Stomach (tissue), 8 donors: ENCODE measurements at regions not wholly inside any gene's neighbourhood (a gene's known extent, or its start where the extent isn't known, plus 50 kb on each side); places are given as distances from the start of the nearest gene placed in this dataset.
A peak's percentile ranks its signal among the peaks of the same experiment; 100 is the strongest.

ENCODE experiments used
- DNase-seq, 2 donors: peaks; one replicate each; pipeline versions ENCODE4 v3.0.0 to v3.0.0-alpha.2; 2013 to 2019
- H3K27ac ChIP-seq, 5 donors: fragments of 200-600 bp in 4 of 5; sonication (generic) in 4 of 5; one replicate each; pipeline ENCODE4 v1.5.1; 2013 to 2019; ENCODE audit warnings: mild to moderate bottlenecking in 1 of 5, moderate library complexity in 1 of 5
- H3K27me3 ChIP-seq, 3 donors: fragments of 200-600 bp; sonication (generic); one replicate each; pipeline ENCODE4 v1.5.1; 2017 to 2019; ENCODE audit warnings: mixed run types in 1 of 3
- H3K36me3 ChIP-seq, 4 donors: fragments of 200-600 bp; sonication (generic); 1 replicate in 3 of 4; 2 replicates in 1 of 4; pipeline ENCODE4 v1.5.1; 2016 to 2019
- H3K4me1 ChIP-seq, 4 donors: fragments of 200-600 bp; sonication (generic); one replicate each; pipeline ENCODE4 v1.5.1; 2016 to 2019
- H3K4me3 ChIP-seq, 4 donors: fragments of 200-600 bp; sonication (generic) in 3 of 4; one replicate each; pipeline ENCODE4 v1.5.1; 2016 to 2019; ENCODE audit warnings: mild to moderate bottlenecking in 1 of 4
- H3K9me3 ChIP-seq, 4 donors: fragments of 200-600 bp; sonication (generic); one replicate each; pipeline ENCODE4 v1.5.1; 2016 to 2019
- CTCF ChIP-seq, 7 experiments: fragments of 450-650 bp in 4 of 7; fragments of 200-600 bp in 3 of 7; sonication (generic) in 3 of 7; IDR thresholded peaks; one replicate each; pipeline ENCODE4 v1.5.1; 2016 to 2019; ENCODE audit warnings: antibody characterized with exemption in 7 of 7, control low read depth in 2 of 7, mild to moderate bottlenecking in 1 of 7
- EP300 ChIP-seq: sonication (generic); formaldehyde crosslinking; IDR thresholded peaks from one replicate; pipeline ENCODE4 v1.6.1; 2017; ENCODE audit warnings: antibody characterized with exemption
- POLR2A ChIP-seq, 4 donors: fragments of 450-650 bp; IDR thresholded peaks; one replicate each; pipeline ENCODE4 v1.6.1; 2016; ENCODE audit warnings: antibody characterized with exemption in 4 of 4, control low read depth in 2 of 4, mild to moderate bottlenecking in 1 of 4, moderate library complexity in 1 of 4
- POLR2AphosphoS5 ChIP-seq, 3 donors: sonication (generic); formaldehyde crosslinking; IDR thresholded peaks; one replicate each; pipeline ENCODE4 v1.6.1; 2016; ENCODE audit warnings: antibody characterized with exemption in 3 of 3
- WGBS, 5 donors: extraction: QIAGEN DNeasy Blood & Tissue Kit in 3 of 5; methylation state at CpG; one replicate each; pipeline versions ENCODE4 v1.1.5 to v1.1.7; 2013 to 2018; 5-methylcytosine and 5-hydroxymethylcytosine counted together
- intact Hi-C: fragments of 100-400 bp; cut with DNase I; formaldehyde crosslinking; loops from one replicate; pipeline ENCODE4 v1.15.1; 2023; ENCODE audit warnings: low total_unique reads
- donor health status: healthy with polysubstance abuse.
- donor health status: Bipolar disorder and iron deficiency.
- donor health status: healthy.

GRCh38 chr1:193931356-193931755 lies 744.9 kb upstream of the B3GALT2 start:
- no peak overlapping the region for H3K27ac ChIP-seq
- no peaks in the 10 kb centered on the region for H3K36me3 ChIP-seq
- 91 to 95% (median 95%) methylated on average over 8 of the region's 8 CpGs for WGBS, 5 donors
- no peak overlapping the region for H3K4me3 ChIP-seq
- H3K4me1 ChIP-seq, result no peaks in the 10 kb centered on the region
- H3K9me3 ChIP-seq, result peaks cover 8 to 14% (median 11%) of the 10 kb centered on the region in 4 donors
- no peak for DNase-seq
- no peak for TF ChIP-seq EP300
- no peak for TF ChIP-seq POLR2A (IDR thresholded peaks at IDR 0.05)
- TF ChIP-seq CTCF (IDR thresholded peaks at IDR 0.05), result no peak
- no peak for TF ChIP-seq POLR2AphosphoS5 (IDR thresholded peaks at IDR 0.05)
- intact Hi-C loops, result no loop called here
- H3K27me3 ChIP-seq, result no peaks in the 10 kb centered on the region

- H3K27ac ChIP-seq, result no peak overlapping the region
- H3K4me1 ChIP-seq, result no peaks in the 10 kb centered on the region
- 64 to 83% (median 79%) methylated on average over 4 of the region's 4 CpGs for WGBS, 5 donors
- intact Hi-C loops, result no loop called here
- TF ChIP-seq POLR2A (IDR thresholded peaks at IDR 0.05), result no peak
- TF ChIP-seq POLR2AphosphoS5 (IDR thresholded peaks at IDR 0.05), result no peak
- TF ChIP-seq EP300, result no peak
- TF ChIP-seq CTCF (IDR thresholded peaks at IDR 0.05), result no peak
- H3K27me3 ChIP-seq, result no peaks in the 10 kb centered on the region
- H3K36me3 ChIP-seq, result no peaks in the 10 kb centered on the region
- no peak for DNase-seq
- peaks cover 8 to 14% (median 11%) of the 10 kb centered on the region in 4 donors for H3K9me3 ChIP-seq
- H3K4me3 ChIP-seq, result no peak overlapping the region
Observed at GRCh38 chr1:193929374-193930033, 743.1 kb upstream of the B3GALT2 start.

- TF ChIP-seq EP300 (no peak), POLR2A (IDR thresholded peaks at IDR 0.05) (no peak), CTCF (IDR thresholded peaks at IDR 0.05) (no peak), POLR2AphosphoS5 (IDR thresholded peaks at IDR 0.05) (no peak)
- intact Hi-C loops, result no loop called here
- H3K27ac ChIP-seq, result no peak overlapping the region
- H3K4me3 ChIP-seq, result no peak overlapping the region
- H3K36me3 ChIP-seq, result no peaks in the 10 kb centered on the region
- DNase-seq, result peak in 1 of 2 donors; percentile 9
- peaks cover 8 to 14% (median 11%) of the 10 kb centered on the region in 4 donors for H3K9me3 ChIP-seq
- H3K4me1 ChIP-seq, result no peaks in the 10 kb centered on the region
- H3K27me3 ChIP-seq, result no peaks in the 10 kb centered on the region
- WGBS, 5 donors, result 47 to 68% (median 59%) methylated on average over 4 of the region's 4 CpGs
Observed at GRCh38 chr1:193927550-193927949, 741.1 kb upstream of the B3GALT2 start.

GRCh38 chr1:193926956-193927355 lies 740.5 kb upstream of the B3GALT2 start:
- 85 to 96% (median 91%) methylated on average over 5 to 7 of the region's 7 CpGs for whole genome bisulfite sequencing, 5 donors
- Histone ChIP-seq H3K36me3 (no peaks in the 10 kb centered on the region), H3K4me3 (no peak overlapping the region), H3K4me1 (no peaks in the 10 kb centered on the region), H3K9me3 (peaks cover 8 to 14% (median 11%) of the 10 kb centered on the region in 4 donors), H3K27ac (no peak overlapping the region), H3K27me3 (no peaks in the 10 kb centered on the region)
- intact Hi-C loops, result no loop called here
- TF ChIP-seq POLR2AphosphoS5 (IDR thresholded peaks at IDR 0.05) (no peak), CTCF (IDR thresholded peaks at IDR 0.05) (no peak), EP300 (no peak), POLR2A (IDR thresholded peaks at IDR 0.05) (no peak)
- no peak for DNase-seq
